Osteoblast (primary cell): ENCODE measurements at regions not wholly inside any gene's neighbourhood (a gene's known extent, or its start where the extent isn't known, plus 50 kb on each side); places are given as distances from the start of the nearest gene placed in this dataset.

ENCODE experiments used
- DNase-seq: peaks from one replicate; pipeline ENCODE4 v3.0.0; 2011; ENCODE audit warnings: low spot score, mixed read lengths; ENCODE audit not compliant: insufficient read length; ENCODE audit errors: missing footprints
- H2AFZ ChIP-seq: 2 replicates; pipeline ENCODE4 v1.6.0; 2011; ENCODE audit warnings: mild to moderate bottlenecking, low read length
- H3K27ac ChIP-seq: 2 replicates; pipeline ENCODE4 v1.5.1; 2011; ENCODE audit warnings: mild to moderate bottlenecking, low read depth, low read length, moderate library complexity
- H3K27me3 ChIP-seq: 2 replicates; pipeline ENCODE4 v1.6.0; 2012; ENCODE audit warnings: mild to moderate bottlenecking, control low read depth, inconsistent platforms, low read length, moderate library complexity; ENCODE audit not compliant: insufficient read depth
- H3K36me3 ChIP-seq: 2 replicates; pipeline ENCODE4 v1.5.1; 2011; ENCODE audit warnings: mild to moderate bottlenecking, low read length, control low read depth, moderate library complexity; ENCODE audit not compliant: insufficient read depth
- H3K4me1 ChIP-seq: 2 replicates; pipeline ENCODE4 v1.5.1; 2011; ENCODE audit warnings: mild to moderate bottlenecking, low read length, control low read depth, moderate library complexity; ENCODE audit not compliant: insufficient read depth
- H3K4me2 ChIP-seq: 2 replicates; pipeline ENCODE4 v1.6.0; 2011; ENCODE audit warnings: mild to moderate bottlenecking, low read length; ENCODE audit not compliant: insufficient read depth
- H3K4me3 ChIP-seq: fragments of 200-600 bp; sonication (generic); 3 replicates; pipeline ENCODE4 v1.5.1; 2012; ENCODE audit warnings: mild to moderate bottlenecking, low read length, inconsistent platforms; ENCODE audit not compliant: insufficient read depth
- H3K79me2 ChIP-seq: 2 replicates; pipeline ENCODE4 v1.6.0; 2012; ENCODE audit warnings: mild to moderate bottlenecking, low read length, control low read depth, inconsistent platforms; ENCODE audit not compliant: insufficient read depth
- H3K9me3 ChIP-seq: 2 replicates; pipeline ENCODE4 v1.5.1; 2011; ENCODE audit warnings: low read depth, low read length, control low read depth
- H4K20me1 ChIP-seq: 2 replicates; pipeline ENCODE4 v1.6.0; 2012; ENCODE audit warnings: mild to moderate bottlenecking, low read length, control low read depth; ENCODE audit not compliant: insufficient read depth
- TF ChIP-seq, protein P1 (sequence below): IDR thresholded peaks from 2 replicates; pipeline ENCODE4 v1.5.1; 2011; ENCODE audit warnings: mild to moderate bottlenecking, low read depth, low read length, moderate library complexity; ENCODE audit errors: extremely low read depth

DNA sequence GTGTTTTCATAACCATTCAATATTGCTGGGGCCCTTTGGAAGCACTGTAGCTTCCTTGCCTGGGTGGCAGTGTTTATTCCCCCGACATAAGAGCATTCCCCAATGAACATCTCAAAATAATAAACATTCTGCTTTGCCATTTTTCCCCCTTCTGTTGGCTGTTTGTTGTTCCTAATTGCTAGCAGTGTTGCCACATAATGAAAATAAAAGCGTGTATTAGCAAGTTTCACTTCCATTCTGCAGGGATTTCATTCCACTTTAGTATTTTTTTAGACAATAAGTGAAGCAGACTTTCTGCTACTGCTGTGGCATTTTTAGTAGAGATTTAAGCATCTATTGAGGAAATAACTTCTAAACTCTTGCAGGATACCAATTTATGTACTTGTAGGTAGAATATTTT is 154.7 kb upstream of the GALNT13 start:
- H3K36me3 ChIP-seq: no peaks in the 10 kb centered on the region
- H3K9me3 ChIP-seq: no peaks in the 10 kb centered on the region
- no peaks in the 10 kb centered on the region for H3K27me3 ChIP-seq
- H3K4me2 ChIP-seq: no peak overlapping the region
- no peak for DNase-seq
- H3K4me1 ChIP-seq: no peaks in the 10 kb centered on the region
- H3K4me3 ChIP-seq: no peak overlapping the region
- H4K20me1 ChIP-seq: no peaks in the 10 kb centered on the region
- H2AFZ ChIP-seq: no peak overlapping the region
- H3K27ac ChIP-seq: no peak overlapping the region
- H3K79me2 ChIP-seq: no peaks in the 10 kb centered on the region
- TF ChIP-seq, protein P1, sequence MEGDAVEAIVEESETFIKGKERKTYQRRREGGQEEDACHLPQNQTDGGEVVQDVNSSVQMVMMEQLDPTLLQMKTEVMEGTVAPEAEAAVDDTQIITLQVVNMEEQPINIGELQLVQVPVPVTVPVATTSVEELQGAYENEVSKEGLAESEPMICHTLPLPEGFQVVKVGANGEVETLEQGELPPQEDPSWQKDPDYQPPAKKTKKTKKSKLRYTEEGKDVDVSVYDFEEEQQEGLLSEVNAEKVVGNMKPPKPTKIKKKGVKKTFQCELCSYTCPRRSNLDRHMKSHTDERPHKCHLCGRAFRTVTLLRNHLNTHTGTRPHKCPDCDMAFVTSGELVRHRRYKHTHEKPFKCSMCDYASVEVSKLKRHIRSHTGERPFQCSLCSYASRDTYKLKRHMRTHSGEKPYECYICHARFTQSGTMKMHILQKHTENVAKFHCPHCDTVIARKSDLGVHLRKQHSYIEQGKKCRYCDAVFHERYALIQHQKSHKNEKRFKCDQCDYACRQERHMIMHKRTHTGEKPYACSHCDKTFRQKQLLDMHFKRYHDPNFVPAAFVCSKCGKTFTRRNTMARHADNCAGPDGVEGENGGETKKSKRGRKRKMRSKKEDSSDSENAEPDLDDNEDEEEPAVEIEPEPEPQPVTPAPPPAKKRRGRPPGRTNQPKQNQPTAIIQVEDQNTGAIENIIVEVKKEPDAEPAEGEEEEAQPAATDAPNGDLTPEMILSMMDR: no peak

DNA sequence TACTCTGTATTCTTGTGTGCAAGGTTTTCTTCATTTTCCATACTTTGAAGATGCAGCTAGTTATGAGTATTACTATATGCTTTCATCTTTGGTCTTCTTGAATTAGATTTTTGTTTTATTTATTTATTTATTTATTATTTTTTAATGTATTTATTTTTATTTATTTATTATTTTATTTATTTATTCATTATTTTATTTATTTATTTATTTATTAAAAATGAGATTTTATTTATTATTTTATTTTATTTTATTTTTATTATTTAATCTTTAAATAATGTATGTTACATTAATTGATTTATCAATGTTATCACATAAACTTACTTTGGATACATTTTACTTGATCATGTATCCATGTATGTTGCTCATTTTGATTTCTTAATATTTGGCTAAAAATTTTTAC is 132.3 kb upstream of the GALNT13 start:
- Histone ChIP-seq H3K9me3 (no peaks in the 10 kb centered on the region), H3K36me3 (no peaks in the 10 kb centered on the region), H3K79me2 (no peaks in the 10 kb centered on the region), H3K27ac (no peak overlapping the region), H3K27me3 (no peaks in the 10 kb centered on the region), H4K20me1 (no peaks in the 10 kb centered on the region), H3K4me1 (no peaks in the 10 kb centered on the region), H3K4me3 (no peak overlapping the region), H2AFZ (no peak overlapping the region), H3K4me2 (no peak overlapping the region)
- TF ChIP-seq, protein P1: no peak
- no peak for DNase-seq

DNA sequence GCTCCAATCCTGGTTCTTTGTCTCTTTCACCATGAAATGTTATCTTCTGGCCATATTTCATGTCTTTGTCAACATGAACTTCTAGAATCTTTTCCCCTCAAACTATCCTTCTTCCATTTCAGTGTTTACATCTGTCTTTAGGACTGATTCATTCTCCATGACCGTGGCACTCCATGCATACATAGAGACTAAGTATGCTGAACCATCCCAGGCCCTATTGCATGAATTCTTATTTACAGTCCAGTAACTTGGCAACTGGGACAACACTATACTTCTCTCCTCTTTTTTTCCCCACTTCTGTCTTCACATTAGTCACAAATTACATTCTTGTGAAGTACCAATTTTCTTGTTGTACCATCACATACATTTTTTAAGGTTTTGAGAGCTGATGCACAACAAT is 109.8 kb upstream of the GALNT13 start:
- Histone ChIP-seq H3K79me2 (no peaks in the 10 kb centered on the region), H4K20me1 (no peaks in the 10 kb centered on the region), H3K9me3 (peaks cover 5% of the 10 kb centered on the region), H3K4me1 (no peaks in the 10 kb centered on the region), H3K4me2 (no peak overlapping the region), H3K4me3 (no peak overlapping the region), H2AFZ (no peak overlapping the region), H3K27ac (no peak overlapping the region), H3K36me3 (no peaks in the 10 kb centered on the region), H3K27me3 (no peaks in the 10 kb centered on the region)
- DNase-seq: no peak
- TF ChIP-seq, protein P1: no peak

DNA sequence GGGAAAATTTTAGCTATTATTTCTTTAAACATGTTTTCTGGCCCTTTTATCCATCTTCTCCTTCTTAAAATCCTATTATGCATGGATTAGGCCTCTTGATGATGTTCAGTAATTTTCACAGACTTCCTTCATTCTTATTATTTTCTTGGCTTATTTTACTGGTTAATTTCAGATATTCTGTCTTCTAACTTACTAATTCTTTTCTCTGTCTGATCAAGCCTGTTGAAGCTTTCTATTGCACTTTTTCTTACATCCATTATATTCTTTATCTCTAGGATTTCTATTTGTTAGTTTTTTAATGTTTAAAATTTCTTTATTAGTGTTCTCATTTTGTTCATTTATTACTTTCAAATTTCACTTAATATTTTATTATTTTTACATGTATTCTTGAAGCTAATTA is 105.3 kb upstream of the GALNT13 start:
- Histone ChIP-seq H3K4me2 (no peak overlapping the region), H3K79me2 (no peaks in the 10 kb centered on the region), H3K9me3 (peaks cover 5% of the 10 kb centered on the region), H3K4me3 (no peak overlapping the region), H3K4me1 (no peaks in the 10 kb centered on the region), H4K20me1 (no peaks in the 10 kb centered on the region), H2AFZ (no peak overlapping the region), H3K27ac (no peak overlapping the region), H3K36me3 (no peaks in the 10 kb centered on the region), H3K27me3 (no peaks in the 10 kb centered on the region)
- no peak for DNase-seq
- TF ChIP-seq, protein P1: no peak
